Astrocyte of the spinal cord (primary cell): ENCODE measurements at regions not wholly inside any gene's neighbourhood (a gene's known extent, or its start where the extent isn't known, plus 50 kb on each side); places are given as distances from the start of the nearest gene placed in this dataset.

Experiments used
- DNase-seq: peaks from one replicate; pipeline ENCODE4 v3.0.0; 2011; ENCODE audit warnings: low read depth, low spot score
- H3K4me3 ChIP-seq: 2 replicates; pipeline ENCODE4 v1.5.1; 2011; ENCODE audit warnings: low read depth, mild to moderate bottlenecking, low read length, moderate library complexity
- in situ Hi-C: cut with HindIII; loops from 2 replicates; pipeline ENCODE4 v1.10.0; 2017; ENCODE audit warnings: low sequenced_read_pairs
- TF ChIP-seq, protein P1 (sequence below): IDR thresholded peaks from 2 replicates; pipeline ENCODE4 v1.5.1; 2012; ENCODE audit warnings: low read depth, mild to moderate bottlenecking, low read length, inconsistent platforms

- TF ChIP-seq, protein P1, sequence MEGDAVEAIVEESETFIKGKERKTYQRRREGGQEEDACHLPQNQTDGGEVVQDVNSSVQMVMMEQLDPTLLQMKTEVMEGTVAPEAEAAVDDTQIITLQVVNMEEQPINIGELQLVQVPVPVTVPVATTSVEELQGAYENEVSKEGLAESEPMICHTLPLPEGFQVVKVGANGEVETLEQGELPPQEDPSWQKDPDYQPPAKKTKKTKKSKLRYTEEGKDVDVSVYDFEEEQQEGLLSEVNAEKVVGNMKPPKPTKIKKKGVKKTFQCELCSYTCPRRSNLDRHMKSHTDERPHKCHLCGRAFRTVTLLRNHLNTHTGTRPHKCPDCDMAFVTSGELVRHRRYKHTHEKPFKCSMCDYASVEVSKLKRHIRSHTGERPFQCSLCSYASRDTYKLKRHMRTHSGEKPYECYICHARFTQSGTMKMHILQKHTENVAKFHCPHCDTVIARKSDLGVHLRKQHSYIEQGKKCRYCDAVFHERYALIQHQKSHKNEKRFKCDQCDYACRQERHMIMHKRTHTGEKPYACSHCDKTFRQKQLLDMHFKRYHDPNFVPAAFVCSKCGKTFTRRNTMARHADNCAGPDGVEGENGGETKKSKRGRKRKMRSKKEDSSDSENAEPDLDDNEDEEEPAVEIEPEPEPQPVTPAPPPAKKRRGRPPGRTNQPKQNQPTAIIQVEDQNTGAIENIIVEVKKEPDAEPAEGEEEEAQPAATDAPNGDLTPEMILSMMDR: no peak
- no peak for DNase-seq
- no peak overlapping the region for H3K4me3 ChIP-seq
- in situ Hi-C loops: no loop called here
Measured at GRCh38 chr22:48445113-48445827, 1382.4 kb downstream of the BRD1 start.

DNA sequence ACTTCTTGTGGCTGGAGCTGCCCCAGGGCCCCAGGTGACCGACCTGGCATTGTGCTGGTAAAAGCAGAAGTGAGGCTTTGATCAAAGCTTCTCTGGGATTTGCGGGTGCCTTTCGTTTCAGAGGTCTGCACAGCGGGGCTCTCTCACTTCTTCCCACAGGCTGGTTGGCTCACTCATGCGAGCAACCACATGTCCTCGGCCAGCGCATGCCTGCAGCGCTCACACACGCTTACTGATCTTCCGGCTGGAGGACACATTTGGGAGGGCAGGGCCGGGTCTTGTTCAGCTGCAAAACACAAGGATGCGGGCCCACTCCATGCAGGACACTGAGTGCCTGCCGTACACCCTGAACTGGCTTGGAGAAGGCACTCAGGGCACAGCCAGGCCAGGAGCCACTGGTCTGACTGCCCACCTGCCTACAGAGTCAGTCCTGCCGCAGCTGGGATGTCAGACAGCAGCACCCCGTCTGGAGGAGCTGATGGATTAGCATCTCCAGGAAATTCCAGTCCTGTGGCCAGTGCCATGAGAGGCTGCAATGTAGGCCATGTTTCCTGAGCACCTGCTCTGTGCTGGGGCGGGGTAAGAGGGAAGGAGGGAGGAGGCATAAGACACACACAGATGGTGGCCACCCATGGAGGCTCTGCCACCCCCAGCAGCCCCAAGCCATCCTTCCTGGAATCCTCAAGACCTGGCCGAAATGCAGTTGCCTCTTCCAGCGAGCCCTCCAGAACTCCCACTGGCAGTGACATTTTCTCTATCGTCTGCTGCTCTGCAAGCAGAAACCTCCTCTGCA lies 1383.2 kb downstream of the BRD1 start:
- TF ChIP-seq, protein P1: no peak
- no peak overlapping the region for H3K4me3 ChIP-seq
- in situ Hi-C loops: no loop called here
- DNase-seq: no peak

DNA sequence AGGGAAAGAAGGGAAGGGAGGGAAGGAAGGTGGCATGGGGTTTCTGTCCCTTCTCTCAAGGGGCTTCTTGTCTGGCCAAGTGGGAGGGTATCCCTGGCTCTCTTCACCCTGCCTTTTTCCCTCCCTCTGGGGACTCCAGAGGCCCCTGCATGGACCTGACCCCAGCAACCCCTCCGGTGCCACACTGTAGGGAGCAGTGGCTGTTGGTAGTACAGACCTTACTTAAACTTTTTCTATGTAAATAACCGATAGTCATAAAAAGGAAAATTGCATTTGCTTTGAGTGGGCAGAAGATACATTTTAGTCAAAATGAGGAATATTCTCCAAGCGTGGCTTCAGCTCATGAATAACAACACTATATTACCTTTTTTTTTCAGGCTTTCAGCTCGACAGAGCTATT lies 1384.0 kb downstream of the BRD1 start:
- TF ChIP-seq, protein P1: no peak
- in situ Hi-C loops: no loop called here
- DNase-seq: no peak
- H3K4me3 ChIP-seq: no peak overlapping the region

- TF ChIP-seq, protein P1: no peak
- no peak overlapping the region for H3K4me3 ChIP-seq
- in situ Hi-C loops: no loop called here
- DNase-seq: no peak
Measured at GRCh38 chr22:48442663-48443062, 1385.0 kb downstream of the BRD1 start.

GRCh38 chr22:48441553-48441850 lies 1386.2 kb downstream of the BRD1 start:
- no peak overlapping the region for H3K4me3 ChIP-seq
- no peak for DNase-seq
- in situ Hi-C loops: no loop called here
- TF ChIP-seq, protein P1: no peak

DNA sequence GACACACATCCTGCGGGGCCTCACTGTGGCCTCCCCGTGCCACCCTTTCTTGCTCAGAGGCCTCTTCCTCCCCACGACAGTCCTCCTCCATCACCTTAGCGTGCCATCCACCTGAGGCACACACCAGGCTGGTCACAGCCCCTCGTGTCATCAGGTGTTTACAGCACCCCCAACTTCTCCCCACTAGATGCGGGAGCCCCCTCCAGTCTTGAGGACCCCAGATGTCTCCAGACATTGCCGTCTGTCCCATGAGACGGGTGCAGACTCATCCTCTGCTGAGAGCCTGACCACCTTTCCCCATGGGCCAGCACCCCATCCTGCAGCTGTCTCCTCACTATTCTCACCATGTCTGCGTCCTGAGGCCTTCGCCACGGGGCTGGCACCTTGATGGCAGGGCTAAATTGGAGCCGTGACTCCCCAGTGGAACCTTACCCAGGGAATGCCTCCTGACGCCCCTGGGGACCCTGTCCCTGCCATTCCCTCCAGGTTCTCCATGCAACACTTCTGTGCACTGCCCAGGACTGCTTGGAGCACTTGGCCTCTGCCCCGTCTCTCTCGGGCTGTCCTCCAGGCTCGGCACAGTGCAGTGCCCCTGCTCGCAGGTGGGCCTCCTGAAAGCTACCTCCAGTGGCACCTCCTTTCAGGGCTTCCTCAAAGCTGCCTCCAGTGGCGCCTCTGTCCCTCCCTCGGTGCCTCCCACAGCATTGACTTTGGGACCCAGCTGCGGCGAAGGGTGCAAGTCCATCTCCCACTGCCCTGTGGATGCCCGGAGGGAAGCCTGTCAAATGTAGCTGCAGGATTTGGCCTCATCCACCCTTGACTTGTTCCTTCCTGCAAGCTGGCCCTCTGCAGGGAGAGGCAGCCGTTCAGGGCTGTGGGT lies 1386.8 kb downstream of the BRD1 start:
- in situ Hi-C loops: no loop called here
- TF ChIP-seq, protein P1: no peak
- DNase-seq: no peak
- no peak overlapping the region for H3K4me3 ChIP-seq
